ENCODE measurements at regions not wholly inside any gene's neighbourhood (a gene's known extent, or its start where the extent isn't known, plus 50 kb on each side); places are given as distances from the start of the nearest gene placed in this dataset.

DNA sequence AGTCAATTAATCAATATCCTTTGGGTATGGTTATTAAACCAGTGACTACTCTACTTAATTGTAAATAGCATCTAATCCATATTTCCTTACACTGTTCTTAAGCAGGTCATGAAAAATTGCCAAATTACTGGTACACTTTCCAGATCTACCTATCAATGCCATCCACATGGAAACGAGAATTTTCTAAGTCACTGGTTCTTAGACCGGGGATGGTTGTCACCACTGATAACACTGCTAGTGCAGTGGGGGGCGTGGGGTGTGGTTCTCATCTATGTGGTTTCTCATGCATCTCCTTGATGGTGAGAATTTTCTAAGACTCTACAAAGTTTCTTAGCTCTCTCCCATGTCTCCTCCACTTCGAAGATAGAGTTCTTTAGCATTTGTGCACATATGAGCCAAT lies 63.7 kb upstream of the COG2 start:
- Histone ChIP-seq H3F3A (ENCODE audit: low read depth) (no peaks in the 10 kb centered on the region), H3K9me2 (replicated peaks; ENCODE audit: low read depth, low read length) (no peaks in the 10 kb centered on the region), H2AFZ (ENCODE audit: low read length) (no peak overlapping the region), H3K36me3 (ENCODE audit: insufficient read depth, low read length) (no peaks in the 10 kb centered on the region), H3K9me3 (ENCODE audit: insufficient read depth, low read depth, low read length) (no peaks in the 10 kb centered on the region), H3K4me3 (ENCODE audit: low read length, poor library complexity, severe bottlenecking) (no peak overlapping the region), H3K79me2 (ENCODE audit: insufficient read depth, low read length) (no peaks in the 10 kb centered on the region), H3K27me3 (ENCODE audit: insufficient read depth, low read length, poor library complexity, severe bottlenecking) (no peaks in the 10 kb centered on the region), H3K4me1 (ENCODE audit: insufficient read depth, low read length, poor library complexity, severe bottlenecking) (no peaks in the 10 kb centered on the region), H4K20me1 (ENCODE audit: insufficient read depth, low read length, poor library complexity, severe bottlenecking) (no peaks in the 10 kb centered on the region), H3K4me2 (ENCODE audit: low read depth, low read length, poor library complexity, severe bottlenecking) (no peak overlapping the region), H3K9ac (ENCODE audit: low read depth, low read length, poor library complexity, severe bottlenecking) (no peak overlapping the region)
- TF ChIP-seq EZH2phosphoT487 (IDR thresholded peaks at IDR 0.05; ENCODE audit: borderline replicate concordance) = no peak
- TF ChIP-seq, protein P1, sequence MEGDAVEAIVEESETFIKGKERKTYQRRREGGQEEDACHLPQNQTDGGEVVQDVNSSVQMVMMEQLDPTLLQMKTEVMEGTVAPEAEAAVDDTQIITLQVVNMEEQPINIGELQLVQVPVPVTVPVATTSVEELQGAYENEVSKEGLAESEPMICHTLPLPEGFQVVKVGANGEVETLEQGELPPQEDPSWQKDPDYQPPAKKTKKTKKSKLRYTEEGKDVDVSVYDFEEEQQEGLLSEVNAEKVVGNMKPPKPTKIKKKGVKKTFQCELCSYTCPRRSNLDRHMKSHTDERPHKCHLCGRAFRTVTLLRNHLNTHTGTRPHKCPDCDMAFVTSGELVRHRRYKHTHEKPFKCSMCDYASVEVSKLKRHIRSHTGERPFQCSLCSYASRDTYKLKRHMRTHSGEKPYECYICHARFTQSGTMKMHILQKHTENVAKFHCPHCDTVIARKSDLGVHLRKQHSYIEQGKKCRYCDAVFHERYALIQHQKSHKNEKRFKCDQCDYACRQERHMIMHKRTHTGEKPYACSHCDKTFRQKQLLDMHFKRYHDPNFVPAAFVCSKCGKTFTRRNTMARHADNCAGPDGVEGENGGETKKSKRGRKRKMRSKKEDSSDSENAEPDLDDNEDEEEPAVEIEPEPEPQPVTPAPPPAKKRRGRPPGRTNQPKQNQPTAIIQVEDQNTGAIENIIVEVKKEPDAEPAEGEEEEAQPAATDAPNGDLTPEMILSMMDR (conservative IDR thresholded peaks at IDR 0.05; ENCODE audit: low read length) = no peak

DNA sequence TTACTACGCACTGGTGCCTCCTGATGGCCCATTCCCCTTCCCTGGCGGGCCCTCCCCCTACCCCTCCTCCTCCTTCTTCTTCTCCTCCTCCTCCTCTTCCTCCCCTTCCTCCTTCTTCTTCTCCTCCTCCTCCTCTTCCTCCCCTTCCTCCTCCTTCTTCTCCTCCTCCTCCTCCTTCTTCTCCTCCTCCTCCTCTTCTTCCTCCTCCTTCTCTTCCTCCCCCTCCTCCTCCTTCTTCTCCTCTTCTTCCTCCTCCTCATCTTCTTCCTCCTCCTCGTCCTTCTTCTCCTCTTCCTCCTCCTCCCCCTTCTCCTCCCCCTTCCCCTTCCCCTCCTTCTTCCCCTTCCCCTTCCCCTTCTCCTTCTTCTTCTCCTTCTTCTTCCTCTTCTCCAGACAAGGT lies 64.7 kb upstream of the COG2 start:
- no peaks in the 10 kb centered on the region for H3K36me3 ChIP-seq (ENCODE audit: insufficient read depth, low read length)
- no peak overlapping the region for H2AFZ ChIP-seq (ENCODE audit: low read length)
- no peak overlapping the region for H3K4me3 ChIP-seq (ENCODE audit: low read length, poor library complexity, severe bottlenecking)
- no peak overlapping the region for H3K9ac ChIP-seq (ENCODE audit: low read depth, low read length, poor library complexity, severe bottlenecking)
- H3F3A ChIP-seq (ENCODE audit: low read depth) = no peaks in the 10 kb centered on the region
- H3K27me3 ChIP-seq (ENCODE audit: insufficient read depth, low read length, poor library complexity, severe bottlenecking) = no peaks in the 10 kb centered on the region
- no peaks in the 10 kb centered on the region for H3K79me2 ChIP-seq (ENCODE audit: insufficient read depth, low read length)
- H4K20me1 ChIP-seq (ENCODE audit: insufficient read depth, low read length, poor library complexity, severe bottlenecking) = no peaks in the 10 kb centered on the region
- no peaks in the 10 kb centered on the region for H3K9me3 ChIP-seq (ENCODE audit: insufficient read depth, low read depth, low read length)
- no peaks in the 10 kb centered on the region for H3K4me1 ChIP-seq (ENCODE audit: insufficient read depth, low read length, poor library complexity, severe bottlenecking)
- no peak overlapping the region for H3K4me2 ChIP-seq (ENCODE audit: low read depth, low read length, poor library complexity, severe bottlenecking)
- TF ChIP-seq, protein P1 (conservative IDR thresholded peaks at IDR 0.05; ENCODE audit: low read length) = no peak
- TF ChIP-seq EZH2phosphoT487 (IDR thresholded peaks at IDR 0.05; ENCODE audit: borderline replicate concordance) = no peak
- H3K9me2 ChIP-seq (replicated peaks; ENCODE audit: low read depth, low read length) = no peaks in the 10 kb centered on the region

DNA sequence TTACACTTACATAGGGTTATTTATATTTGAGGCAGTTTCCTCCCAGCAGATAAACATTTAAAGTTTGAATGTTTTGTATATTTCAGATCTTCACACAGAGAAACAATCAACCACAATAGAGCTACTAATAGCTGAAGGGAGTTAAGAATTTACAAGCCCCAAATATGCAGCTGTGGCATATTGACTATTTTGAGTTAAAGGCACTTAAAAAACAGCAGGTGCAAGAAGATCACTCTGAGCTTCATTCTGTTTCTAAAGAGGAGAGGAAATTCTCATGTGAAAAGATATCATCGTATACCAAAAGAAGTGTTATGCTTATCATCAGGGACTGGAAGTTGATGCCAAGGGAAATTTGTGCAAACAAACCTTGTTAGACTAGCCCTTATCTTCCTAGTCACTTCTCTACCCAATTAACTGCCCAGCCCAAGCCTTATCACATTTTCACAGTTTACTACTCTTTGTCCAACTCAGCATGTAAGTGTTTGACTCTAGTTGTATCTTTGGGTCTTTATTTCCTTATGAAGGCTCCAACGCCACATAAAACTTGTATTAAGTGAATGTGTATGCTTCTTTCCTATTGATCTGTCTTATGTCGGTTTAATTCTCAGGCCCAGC lies 66.3 kb upstream of the COG2 start:
- Histone ChIP-seq H3K9me3 (ENCODE audit: insufficient read depth, low read depth, low read length) (no peaks in the 10 kb centered on the region), H3K4me2 (ENCODE audit: low read depth, low read length, poor library complexity, severe bottlenecking) (no peak overlapping the region), H3K9me2 (replicated peaks; ENCODE audit: low read depth, low read length) (no peaks in the 10 kb centered on the region), H4K20me1 (ENCODE audit: insufficient read depth, low read length, poor library complexity, severe bottlenecking) (no peaks in the 10 kb centered on the region), H3K9ac (ENCODE audit: low read depth, low read length, poor library complexity, severe bottlenecking) (no peak overlapping the region), H3K4me3 (ENCODE audit: low read length, poor library complexity, severe bottlenecking) (no peak overlapping the region), H3K79me2 (ENCODE audit: insufficient read depth, low read length) (no peaks in the 10 kb centered on the region), H2AFZ (ENCODE audit: low read length) (no peak overlapping the region), H3K4me1 (ENCODE audit: insufficient read depth, low read length, poor library complexity, severe bottlenecking) (no peaks in the 10 kb centered on the region), H3K27me3 (ENCODE audit: insufficient read depth, low read length, poor library complexity, severe bottlenecking) (no peaks in the 10 kb centered on the region), H3F3A (ENCODE audit: low read depth) (no peaks in the 10 kb centered on the region), H3K36me3 (ENCODE audit: insufficient read depth, low read length) (no peaks in the 10 kb centered on the region)
- TF ChIP-seq, protein P1 (conservative IDR thresholded peaks at IDR 0.05; ENCODE audit: low read length) = no peak
- TF ChIP-seq EZH2phosphoT487 (IDR thresholded peaks at IDR 0.05; ENCODE audit: borderline replicate concordance) = no peak

All from Loucy (cell line).